Karpas-422 (cell line): ENCODE measurements at regions not wholly inside any gene's neighbourhood (a gene's known extent, or its start where the extent isn't known, plus 50 kb on each side); places are given as distances from the start of the nearest gene placed in this dataset. TPM values are rescaled to one million over a fixed set of nuclear protein-coding genes. Genes with fewer than 3 reads are reported as not detected.

Experiments used
- DNase-seq: peaks from one replicate; pipeline ENCODE4 v3.0.0-alpha.2; 2015
- H2AFZ ChIP-seq: fragments of 200-600 bp; sonication (generic); 2 replicates; pipeline ENCODE4 v1.6.1; 2014; ENCODE audit warnings: antibody characterized with exemption, low read length, mixed read lengths
- H3K27ac ChIP-seq: fragments of 200-600 bp; sonication (generic); 2 replicates; pipeline ENCODE4 v1.5.1; 2014; ENCODE audit warnings: mild to moderate bottlenecking, low read length, moderate library complexity
- H3K27me3 ChIP-seq: fragments of 200-600 bp; sonication (generic); 2 replicates; pipeline ENCODE4 v1.6.1; 2014; ENCODE audit warnings: low read length, mixed read lengths
- H3K36me3 ChIP-seq: fragments of 200-600 bp; sonication (generic); 2 replicates; pipeline ENCODE4 v1.6.1; 2014; ENCODE audit warnings: low read length, mixed read lengths; ENCODE audit not compliant: insufficient read depth
- H3K4me1 ChIP-seq: fragments of 200-600 bp; sonication (generic); 2 replicates; pipeline ENCODE4 v1.6.1; 2014; ENCODE audit warnings: mild to moderate bottlenecking, low read length, mixed read lengths
- H3K4me2 ChIP-seq: fragments of 200-600 bp; sonication (generic); 2 replicates; pipeline ENCODE4 v1.6.1; 2014; ENCODE audit warnings: low read length, low read depth, mild to moderate bottlenecking; ENCODE audit not compliant: poor library complexity, severe bottlenecking
- H3K4me3 ChIP-seq: fragments of 200-600 bp; sonication (generic); 2 replicates; pipeline ENCODE4 v1.5.1; 2014; ENCODE audit warnings: mild to moderate bottlenecking, antibody characterized with exemption, low read length, mixed read lengths
- H3K79me2 ChIP-seq: fragments of 200-600 bp; sonication (generic); 2 replicates; pipeline ENCODE4 v1.6.1; 2014; ENCODE audit warnings: mild to moderate bottlenecking, low read length, mixed read lengths
- H3K9ac ChIP-seq: fragments of 200-600 bp; sonication (generic); 2 replicates; pipeline ENCODE4 v1.6.0; 2014; ENCODE audit warnings: low read length
- H3K9me2 ChIP-seq: fragments of 200-600 bp; sonication (generic), shearing (Covaris generic); replicated peaks from 2 replicates; pipeline ENCODE4 v1.6.0; 2014; ENCODE audit warnings: mild to moderate bottlenecking, low read length, moderate library complexity; ENCODE audit not compliant: insufficient read depth
- H3K9me3 ChIP-seq: fragments of 300-700, 200-600 bp; sonication (generic); 2 replicates; pipeline ENCODE4 v1.6.1; 2014; ENCODE audit warnings: low read length, mixed read lengths
- H4K20me1 ChIP-seq: fragments of 200-600 bp; sonication (generic); 2 replicates; pipeline ENCODE4 v1.6.1; 2014; ENCODE audit warnings: mild to moderate bottlenecking, antibody characterized with exemption, low read length, low read depth; ENCODE audit not compliant: insufficient read depth
- small RNA-seq: library from RNA; depleted of rRNA; stranded (forward); fragments of <200 nt; gene quantifications from one replicate; pipeline ENCODE3, GENCODE V24; 2014

- H3K4me3 ChIP-seq = no peak overlapping the region
- no peak overlapping the region for H3K4me2 ChIP-seq
- DNase-seq = no peak
- H3K4me1 ChIP-seq = no peaks in the 10 kb centered on the region
- no peaks in the 10 kb centered on the region for H3K9me2 ChIP-seq
- H3K9ac ChIP-seq = no peak overlapping the region
- no peaks in the 10 kb centered on the region for H3K79me2 ChIP-seq
- H4K20me1 ChIP-seq = no peaks in the 10 kb centered on the region
- H3K27me3 ChIP-seq = no peaks in the 10 kb centered on the region
- no peaks in the 10 kb centered on the region for H3K36me3 ChIP-seq
- no peak overlapping the region for H2AFZ ChIP-seq
- no peak overlapping the region for H3K27ac ChIP-seq
- H3K9me3 ChIP-seq = no peaks in the 10 kb centered on the region
Measured at GRCh38 chr4:187934766-187935165, 60.8 kb upstream of the ZFP42 start.

- no peak overlapping the region for H3K4me2 ChIP-seq
- H3K9ac ChIP-seq = no peak overlapping the region
- no peaks in the 10 kb centered on the region for H3K4me1 ChIP-seq
- no peaks in the 10 kb centered on the region for H4K20me1 ChIP-seq
- H3K36me3 ChIP-seq = no peaks in the 10 kb centered on the region
- no peak overlapping the region for H3K27ac ChIP-seq
- no peaks in the 10 kb centered on the region for H3K27me3 ChIP-seq
- DNase-seq = no peak
- H2AFZ ChIP-seq = no peak overlapping the region
- no peak overlapping the region for H3K4me3 ChIP-seq
- no peaks in the 10 kb centered on the region for H3K9me3 ChIP-seq
- H3K9me2 ChIP-seq = no peaks in the 10 kb centered on the region
- no peaks in the 10 kb centered on the region for H3K79me2 ChIP-seq
Measured at GRCh38 chr4:187937557-187937956, 58.0 kb upstream of the ZFP42 start.

- Histone ChIP-seq H3K36me3 (no peaks in the 10 kb centered on the region), H4K20me1 (no peaks in the 10 kb centered on the region), H3K27ac (no peak overlapping the region), H2AFZ (no peak overlapping the region), H3K79me2 (no peaks in the 10 kb centered on the region), H3K9me3 (no peaks in the 10 kb centered on the region), H3K27me3 (no peaks in the 10 kb centered on the region), H3K4me3 (no peak overlapping the region), H3K4me2 (no peak overlapping the region), H3K9me2 (no peaks in the 10 kb centered on the region), H3K4me1 (no peaks in the 10 kb centered on the region), H3K9ac (no peak overlapping the region)
- DNase-seq = no peak
Measured at GRCh38 chr4:187940299-187940698, 55.3 kb upstream of the ZFP42 start.

- Histone ChIP-seq H3K27me3 (no peaks in the 10 kb centered on the region), H4K20me1 (no peaks in the 10 kb centered on the region), H3K4me3 (no peak overlapping the region), H3K9me2 (no peaks in the 10 kb centered on the region), H3K9me3 (no peaks in the 10 kb centered on the region), H3K9ac (no peak overlapping the region), H3K36me3 (no peaks in the 10 kb centered on the region), H2AFZ (no peak overlapping the region), H3K4me1 (no peaks in the 10 kb centered on the region), H3K4me2 (no peak overlapping the region), H3K79me2 (no peaks in the 10 kb centered on the region), H3K27ac (no peak overlapping the region)
- DNase-seq = no peak
Measured at GRCh38 chr4:187942968-187943367, 52.6 kb upstream of the ZFP42 start.

- Histone ChIP-seq H3K9me3 (no peaks in the 10 kb centered on the region), H3K27ac (no peak overlapping the region), H3K9ac (no peak overlapping the region), H4K20me1 (no peaks in the 10 kb centered on the region), H3K27me3 (no peaks in the 10 kb centered on the region), H3K4me2 (no peak overlapping the region), H3K9me2 (no peaks in the 10 kb centered on the region), H3K4me1 (no peaks in the 10 kb centered on the region), H2AFZ (no peak overlapping the region), H3K36me3 (no peaks in the 10 kb centered on the region), H3K4me3 (no peak overlapping the region), H3K79me2 (no peaks in the 10 kb centered on the region)
- DNase-seq = no peak
Measured at GRCh38 chr4:187944179-187944578, 51.4 kb upstream of the ZFP42 start.

Small RNA genes lying in the stretch of these regions (small RNA-seq; reads per million reads assigned to genes)
- gene MRPS36P2 = not detected
